Upper lobe of left lung (tissue), 4 donors: ENCODE measurements at regions not wholly inside any gene's neighbourhood (a gene's known extent, or its start where the extent isn't known, plus 50 kb on each side); places are given as distances from the start of the nearest gene placed in this dataset.

ENCODE experiments used
- POLR2A ChIP-seq, 4 donors: fragments of 450-650 bp; IDR thresholded peaks; one replicate each; pipeline ENCODE4 v1.5.1; 2016 to 2017; ENCODE audit warnings: antibody characterized with exemption in 4 of 4, mild to moderate bottlenecking in 2 of 4
- TF ChIP-seq, protein P1 (sequence below), 6 experiments: fragments of 450-650 bp in 4 of 6; fragments of 200-600 bp in 2 of 6; sonication (generic) in 2 of 6; IDR thresholded peaks; one replicate each; pipeline ENCODE4 v1.5.1; 2016 to 2019; ENCODE audit warnings: antibody characterized with exemption in 6 of 6

DNA sequence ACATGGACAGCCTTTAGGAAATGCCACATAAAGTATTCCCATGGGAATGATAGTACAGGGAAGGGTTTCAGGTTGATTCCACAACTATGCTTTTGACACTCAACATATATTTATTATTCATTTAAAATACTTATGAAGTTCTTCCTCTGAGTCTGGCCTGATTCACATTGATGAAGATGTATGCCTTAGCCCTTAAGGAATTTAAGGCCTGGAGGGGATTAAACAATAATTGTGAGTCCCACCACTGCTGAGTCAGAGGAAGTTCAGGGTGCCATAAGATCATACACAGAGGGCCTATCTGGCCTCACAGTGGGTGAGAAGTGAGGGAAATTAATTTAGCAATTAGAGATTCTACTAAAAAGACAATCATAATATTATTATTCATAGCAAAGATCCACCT, 161.1 kb upstream of the SNX19 start:
- TF ChIP-seq, protein P1, sequence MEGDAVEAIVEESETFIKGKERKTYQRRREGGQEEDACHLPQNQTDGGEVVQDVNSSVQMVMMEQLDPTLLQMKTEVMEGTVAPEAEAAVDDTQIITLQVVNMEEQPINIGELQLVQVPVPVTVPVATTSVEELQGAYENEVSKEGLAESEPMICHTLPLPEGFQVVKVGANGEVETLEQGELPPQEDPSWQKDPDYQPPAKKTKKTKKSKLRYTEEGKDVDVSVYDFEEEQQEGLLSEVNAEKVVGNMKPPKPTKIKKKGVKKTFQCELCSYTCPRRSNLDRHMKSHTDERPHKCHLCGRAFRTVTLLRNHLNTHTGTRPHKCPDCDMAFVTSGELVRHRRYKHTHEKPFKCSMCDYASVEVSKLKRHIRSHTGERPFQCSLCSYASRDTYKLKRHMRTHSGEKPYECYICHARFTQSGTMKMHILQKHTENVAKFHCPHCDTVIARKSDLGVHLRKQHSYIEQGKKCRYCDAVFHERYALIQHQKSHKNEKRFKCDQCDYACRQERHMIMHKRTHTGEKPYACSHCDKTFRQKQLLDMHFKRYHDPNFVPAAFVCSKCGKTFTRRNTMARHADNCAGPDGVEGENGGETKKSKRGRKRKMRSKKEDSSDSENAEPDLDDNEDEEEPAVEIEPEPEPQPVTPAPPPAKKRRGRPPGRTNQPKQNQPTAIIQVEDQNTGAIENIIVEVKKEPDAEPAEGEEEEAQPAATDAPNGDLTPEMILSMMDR (IDR thresholded peaks at IDR 0.05): no peak
- TF ChIP-seq POLR2A (IDR thresholded peaks at IDR 0.05): no peak
